ENCODE measurements at regions not wholly inside any gene's neighbourhood (a gene's known extent, or its start where the extent isn't known, plus 50 kb on each side); places are given as distances from the start of the nearest gene placed in this dataset.
A peak's percentile ranks its signal among the peaks of the same experiment; 100 is the strongest.
"Not testable (repeated sequence)": the region's sequence is repeated elsewhere in the genome, so short reads cannot be mapped to it uniquely, and the experiment has no call there.

DNA sequence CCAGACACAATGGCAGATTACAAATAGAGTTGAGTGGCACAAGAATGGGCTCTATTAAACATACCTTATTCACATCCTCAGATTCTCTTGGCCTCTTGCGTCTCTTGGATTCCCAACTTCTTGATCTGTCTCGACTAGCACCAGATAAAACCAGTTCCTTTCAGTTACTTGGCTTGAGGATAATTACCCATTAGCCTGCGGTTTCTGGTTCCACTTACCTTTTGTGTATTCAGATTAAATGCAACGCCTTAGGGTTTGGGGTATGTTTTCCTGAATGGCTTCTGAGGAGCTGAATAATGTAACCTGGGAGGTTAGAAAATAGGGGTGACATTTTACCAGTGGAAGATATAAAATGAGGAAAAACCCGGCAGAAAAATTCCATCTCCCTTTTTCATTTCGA lies 154.4 kb upstream of the TSPY2 start:
- not testable (repeated sequence) for DNase-seq

DNA sequence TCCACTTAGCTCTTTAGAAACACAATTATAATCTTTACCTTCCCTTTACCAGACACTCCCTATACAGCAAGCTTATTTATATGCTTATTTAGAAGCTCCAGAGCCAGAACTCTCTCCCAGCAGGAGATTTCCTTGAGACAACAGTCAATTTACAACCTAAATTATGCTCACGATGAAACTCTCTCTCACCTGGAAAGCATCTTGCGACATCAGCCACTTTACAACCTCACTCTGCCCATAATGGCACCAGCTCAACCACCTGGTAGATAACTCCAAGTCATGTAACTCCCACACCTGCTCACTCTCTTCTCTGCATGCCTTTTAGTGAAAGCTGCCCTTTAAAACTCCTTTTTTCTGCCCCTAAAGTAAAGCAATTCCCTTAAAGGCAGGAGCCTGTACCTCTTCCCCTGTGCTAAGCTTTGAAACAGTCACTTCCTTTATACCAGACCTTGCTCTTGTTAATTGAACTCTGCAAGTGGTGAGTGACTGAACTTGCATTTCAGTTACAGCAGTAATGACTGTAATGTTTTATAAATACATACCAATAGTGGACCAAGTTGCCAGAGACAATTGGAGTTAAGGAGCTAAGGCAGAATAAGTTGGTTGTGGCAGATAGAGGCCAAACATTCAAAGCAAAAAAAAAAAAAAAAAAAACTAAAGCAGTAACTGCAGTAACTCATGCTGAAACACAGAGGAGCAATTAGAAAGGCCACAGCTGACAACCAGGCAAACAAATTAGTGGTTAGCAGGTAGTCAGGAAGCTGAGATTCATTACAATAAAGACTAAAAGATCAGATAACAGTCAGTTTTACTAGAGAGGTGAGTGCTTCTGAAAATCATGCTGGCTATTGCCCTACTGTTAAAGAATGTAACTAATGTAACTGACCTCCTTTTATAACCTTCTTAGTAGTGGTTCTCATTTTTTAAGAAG lies 115.1 kb upstream of the TSPY2 start:
- peak; percentile 22 for DNase-seq

DNA sequence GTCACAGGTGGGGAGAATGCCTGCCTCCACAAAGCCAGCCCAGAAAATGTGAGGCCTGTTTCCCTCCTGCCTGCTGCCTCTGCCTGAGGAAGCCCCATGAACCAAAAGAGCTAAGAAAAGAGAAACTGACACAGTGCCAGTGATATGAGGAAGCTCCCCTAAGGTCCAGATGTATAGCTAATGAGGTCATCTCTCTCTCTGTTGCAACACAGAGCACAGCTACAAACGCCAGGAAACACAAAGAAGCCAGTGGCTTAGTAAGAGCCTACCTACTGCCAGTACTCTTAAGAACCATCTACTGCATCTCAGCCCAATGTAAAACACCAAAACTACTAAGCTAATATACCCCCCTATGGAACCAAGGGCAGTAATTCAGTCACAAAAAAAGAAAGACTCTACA lies 109.9 kb upstream of the TSPY2 start:
- DNase-seq: not testable (repeated sequence)

Measured in NCI-H2171 (cell line).